ENCODE measurements at regions not wholly inside any gene's neighbourhood (a gene's known extent, or its start where the extent isn't known, plus 50 kb on each side); places are given as distances from the start of the nearest gene placed in this dataset.
A peak's percentile ranks its signal among the peaks of the same experiment; 100 is the strongest.

- DNase-seq, result no peak
Measured at GRCh38 chr12:118704527-118705241, 276.7 kb upstream of the SRRM4 start.

GRCh38 chr12:118706437-118706836, 274.9 kb upstream of the SRRM4 start:
- DNase-seq, result no peak

- DNase-seq, result no peak
Measured at GRCh38 chr12:118709946-118710345, 271.4 kb upstream of the SRRM4 start.

- DNase-seq, result no peak
Measured at GRCh38 chr12:118711185-118711584, 270.2 kb upstream of the SRRM4 start.

GRCh38 chr12:118714051-118714460, 267.3 kb upstream of the SRRM4 start:
- DNase-seq, result peak; percentile 17

- DNase-seq, result no peak
Measured at GRCh38 chr12:118714500-118714899, 266.8 kb upstream of the SRRM4 start.

- no peak for DNase-seq
Measured at GRCh38 chr12:118715647-118716046, 265.7 kb upstream of the SRRM4 start.

GRCh38 chr12:118727196-118727978, 254.0 kb upstream of the SRRM4 start:
- no peak for DNase-seq

GRCh38 chr12:118727979-118728366, 253.4 kb upstream of the SRRM4 start:
- no peak for DNase-seq

GRCh38 chr12:118734266-118734665, 247.1 kb upstream of the SRRM4 start:
- peak; percentile 6 for DNase-seq

GRCh38 chr12:118737985-118738540, 243.3 kb upstream of the SRRM4 start:
- no peak for DNase-seq

GRCh38 chr12:118741194-118741593, 240.1 kb upstream of the SRRM4 start:
- no peak for DNase-seq

- DNase-seq, result no peak
Measured at GRCh38 chr12:118742431-118742830, 238.9 kb upstream of the SRRM4 start.

- DNase-seq, result no peak
Measured at GRCh38 chr12:118743896-118744700, 237.2 kb upstream of the SRRM4 start.

GRCh38 chr12:118746176-118746575, 235.2 kb upstream of the SRRM4 start:
- DNase-seq, result no peak

GRCh38 chr12:118746960-118747359, 234.4 kb upstream of the SRRM4 start:
- DNase-seq, result no peak

- DNase-seq, result no peak
Measured at GRCh38 chr12:118747771-118748170, 233.6 kb upstream of the SRRM4 start.

GRCh38 chr12:118748478-118749380, 232.6 kb upstream of the SRRM4 start:
- no peak for DNase-seq

- no peak for DNase-seq
Measured at GRCh38 chr12:118749646-118750045, 231.7 kb upstream of the SRRM4 start.

GRCh38 chr12:118750666-118751065, 230.7 kb upstream of the SRRM4 start:
- DNase-seq, result no peak

- no peak for DNase-seq
Measured at GRCh38 chr12:118751355-118751754, 230.0 kb upstream of the SRRM4 start.

GRCh38 chr12:118760623-118761022, 220.7 kb upstream of the SRRM4 start:
- no peak for DNase-seq
